Colonic mucosa (tissue), 4 donors: ENCODE measurements at regions not wholly inside any gene's neighbourhood (a gene's known extent, or its start where the extent isn't known, plus 50 kb on each side); places are given as distances from the start of the nearest gene placed in this dataset.

Source experiments
- DNase-seq: peaks from one replicate; pipeline ENCODE4 v3.0.0-alpha.2; 2020
- H3K27ac ChIP-seq: fragments of 200-600 bp; one replicate; pipeline ENCODE4 v1.8.0; 2021
- H3K27me3 ChIP-seq: fragments of 200-600 bp; one replicate; pipeline ENCODE4 v1.8.0; 2021
- H3K36me3 ChIP-seq: fragments of 200-600 bp; one replicate; pipeline ENCODE4 v1.8.0; 2021
- H3K4me1 ChIP-seq: fragments of 200-600 bp; one replicate; pipeline ENCODE4 v1.8.0; 2021; ENCODE audit warnings: mild to moderate bottlenecking
- H3K4me3 ChIP-seq: fragments of 200-600 bp; one replicate; pipeline ENCODE4 v1.8.0; 2021
- H3K9ac ChIP-seq, 2 donors: one replicate each; pipeline ENCODE4 v1.7.0; 2013; ENCODE audit warnings: control low read depth in 2 of 2, low read depth in 2 of 2, low read length in 2 of 2
- H3K9me3 ChIP-seq: fragments of 200-600 bp; one replicate; pipeline ENCODE4 v1.8.0; 2021
- intact Hi-C: fragments of 100-400 bp; cut with DNase I; formaldehyde crosslinking; loops from one replicate; pipeline ENCODE4 v1.14.1; 2022
- TF ChIP-seq, protein P1 (sequence below): fragments of 200-600 bp; IDR thresholded peaks from one replicate; pipeline ENCODE4 v1.8.0; 2022; ENCODE audit warnings: antibody characterized with exemption, mild to moderate bottlenecking
- donor health status: healthy.
- donor health status: DM: no; HTN: no; CAD: no.
- donor health status: DM: no; HTN: no; CAD: no.

DNA sequence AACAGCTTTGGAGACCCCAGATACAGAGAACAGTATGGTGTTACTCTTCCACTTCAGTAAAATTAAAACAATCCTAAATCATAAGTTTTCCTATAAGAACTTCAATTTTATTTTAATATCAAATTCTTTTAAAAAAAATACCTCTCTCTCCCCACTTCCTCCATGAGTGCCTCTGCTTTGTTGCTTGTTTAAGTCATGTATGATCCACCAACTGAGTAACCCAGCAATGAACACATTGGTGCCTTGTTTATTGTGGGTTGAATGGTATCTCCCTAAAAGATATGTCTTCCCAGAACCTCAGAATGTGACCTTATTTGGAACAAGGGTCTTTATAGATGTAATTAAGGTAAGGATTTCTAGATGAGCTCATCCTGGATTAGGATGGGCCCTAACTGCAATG, 143.5 kb upstream of the EGLN3 start:
- Histone ChIP-seq H3K27me3 (no peaks in the 10 kb centered on the region), H3K4me1 (peaks cover 2% of the 10 kb centered on the region), H3K9me3 (no peaks in the 10 kb centered on the region), H3K4me3 (no peak overlapping the region), H3K27ac (no peak overlapping the region), H3K9ac (no peak overlapping the region), H3K36me3 (no peaks in the 10 kb centered on the region)
- intact Hi-C loops = loop anchor here (10.0 kb wide), 1 partner anchor 210 kb away; no protein-coding TSS in a partner anchor
- TF ChIP-seq, protein P1, sequence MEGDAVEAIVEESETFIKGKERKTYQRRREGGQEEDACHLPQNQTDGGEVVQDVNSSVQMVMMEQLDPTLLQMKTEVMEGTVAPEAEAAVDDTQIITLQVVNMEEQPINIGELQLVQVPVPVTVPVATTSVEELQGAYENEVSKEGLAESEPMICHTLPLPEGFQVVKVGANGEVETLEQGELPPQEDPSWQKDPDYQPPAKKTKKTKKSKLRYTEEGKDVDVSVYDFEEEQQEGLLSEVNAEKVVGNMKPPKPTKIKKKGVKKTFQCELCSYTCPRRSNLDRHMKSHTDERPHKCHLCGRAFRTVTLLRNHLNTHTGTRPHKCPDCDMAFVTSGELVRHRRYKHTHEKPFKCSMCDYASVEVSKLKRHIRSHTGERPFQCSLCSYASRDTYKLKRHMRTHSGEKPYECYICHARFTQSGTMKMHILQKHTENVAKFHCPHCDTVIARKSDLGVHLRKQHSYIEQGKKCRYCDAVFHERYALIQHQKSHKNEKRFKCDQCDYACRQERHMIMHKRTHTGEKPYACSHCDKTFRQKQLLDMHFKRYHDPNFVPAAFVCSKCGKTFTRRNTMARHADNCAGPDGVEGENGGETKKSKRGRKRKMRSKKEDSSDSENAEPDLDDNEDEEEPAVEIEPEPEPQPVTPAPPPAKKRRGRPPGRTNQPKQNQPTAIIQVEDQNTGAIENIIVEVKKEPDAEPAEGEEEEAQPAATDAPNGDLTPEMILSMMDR = no peak
- DNase-seq = no peak

DNA sequence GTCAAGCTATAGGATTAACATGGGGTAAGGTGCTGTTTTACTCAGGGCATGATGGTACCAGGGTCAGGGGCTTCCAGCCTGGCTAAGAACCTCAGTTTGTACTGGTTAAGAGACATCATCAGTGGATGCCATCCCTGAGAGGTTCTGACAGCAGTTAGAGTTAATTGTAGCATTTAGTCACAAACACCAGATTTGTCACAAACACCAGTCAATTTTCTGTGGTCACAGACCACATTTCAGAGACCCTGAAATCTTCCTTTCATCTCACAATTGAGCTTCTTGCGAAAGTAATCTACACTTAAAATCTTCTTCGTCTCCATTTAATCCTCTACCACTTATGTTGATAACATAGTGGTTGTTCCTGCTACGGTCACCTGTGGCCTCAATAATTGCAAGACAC, 143.0 kb upstream of the EGLN3 start:
- no peak for DNase-seq
- intact Hi-C loops = loop anchor here (10.0 kb wide), 1 partner anchor 211 kb away; no protein-coding TSS in a partner anchor
- no peaks in the 10 kb centered on the region for H3K27me3 ChIP-seq
- TF ChIP-seq, protein P1 = no peak
- H3K9ac ChIP-seq = no peak overlapping the region
- no peaks in the 10 kb centered on the region for H3K9me3 ChIP-seq
- H3K4me1 ChIP-seq = no peaks in the 10 kb centered on the region
- H3K4me3 ChIP-seq = no peak overlapping the region
- no peaks in the 10 kb centered on the region for H3K36me3 ChIP-seq
- no peak overlapping the region for H3K27ac ChIP-seq

DNA sequence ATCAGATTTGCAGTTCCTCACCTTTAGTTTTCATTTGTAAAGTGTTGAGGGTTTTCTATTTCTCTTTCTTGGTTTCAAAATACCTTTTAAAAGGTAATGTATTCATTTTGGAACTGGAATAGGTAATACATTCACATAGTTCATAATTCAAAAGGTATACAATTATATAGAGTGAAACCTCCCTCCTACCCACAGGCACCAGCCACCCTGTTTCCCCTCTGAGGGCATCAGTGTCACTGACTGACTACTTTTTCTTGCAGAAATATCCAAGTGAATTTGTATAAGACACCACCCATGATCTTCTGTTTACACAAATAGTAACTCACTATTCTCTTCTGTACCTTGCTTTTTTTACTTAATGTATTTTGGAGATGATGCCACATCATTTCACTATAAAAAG, 139.6 kb upstream of the EGLN3 start:
- no peak overlapping the region for H3K4me3 ChIP-seq
- no peaks in the 10 kb centered on the region for H3K4me1 ChIP-seq
- H3K36me3 ChIP-seq = no peaks in the 10 kb centered on the region
- intact Hi-C loops = loop anchor here (10.0 kb wide), 1 partner anchor 214 kb away; no protein-coding TSS in a partner anchor
- no peaks in the 10 kb centered on the region for H3K9me3 ChIP-seq
- H3K27me3 ChIP-seq = no peaks in the 10 kb centered on the region
- TF ChIP-seq, protein P1 = no peak
- no peak overlapping the region for H3K9ac ChIP-seq
- DNase-seq = no peak
- no peak overlapping the region for H3K27ac ChIP-seq

DNA sequence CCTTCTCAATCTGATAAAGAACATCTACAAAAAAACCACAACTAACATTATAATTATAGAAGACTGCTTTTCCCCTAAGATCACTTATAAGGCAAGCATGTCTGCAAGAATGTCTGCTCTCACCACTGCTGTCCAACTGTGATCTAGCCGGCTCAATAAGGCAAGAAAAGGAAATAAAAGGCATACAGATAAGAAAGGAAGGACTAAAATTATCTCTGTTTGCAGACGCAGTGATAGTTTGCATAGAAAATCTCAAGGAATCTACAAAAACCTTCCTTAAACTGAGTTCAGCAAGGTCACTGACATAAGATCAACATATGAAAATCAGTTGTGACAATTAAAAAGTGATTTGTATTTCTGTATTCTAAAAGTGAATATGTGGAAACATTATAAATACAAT, 138.0 kb upstream of the EGLN3 start:
- Histone ChIP-seq H3K9ac (no peak overlapping the region), H3K9me3 (no peaks in the 10 kb centered on the region), H3K36me3 (no peaks in the 10 kb centered on the region), H3K27me3 (no peaks in the 10 kb centered on the region), H3K27ac (no peak overlapping the region), H3K4me3 (no peak overlapping the region), H3K4me1 (no peaks in the 10 kb centered on the region)
- no peak for DNase-seq
- TF ChIP-seq, protein P1 = no peak
- intact Hi-C loops = no loop called here

DNA sequence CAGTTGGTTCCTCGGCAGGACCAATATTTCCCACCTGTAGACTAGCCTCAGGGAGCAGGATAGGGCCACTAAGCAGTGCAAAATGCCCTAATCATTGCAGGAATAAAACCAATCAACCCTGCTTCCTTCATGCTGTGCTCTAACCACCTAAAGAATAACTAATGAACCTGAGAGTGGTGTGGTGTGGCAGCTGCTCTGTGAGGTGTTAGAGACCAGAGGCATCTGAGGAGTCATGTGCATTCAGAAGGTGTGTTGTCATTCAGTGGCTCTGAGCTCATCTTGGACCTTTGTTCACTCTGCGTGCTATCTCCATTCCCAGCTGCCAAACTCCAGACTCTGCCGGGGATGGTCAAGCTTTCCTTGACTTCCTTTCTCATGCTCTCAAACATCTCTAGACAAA, 136.7 kb upstream of the EGLN3 start:
- H3K9me3 ChIP-seq = no peaks in the 10 kb centered on the region
- intact Hi-C loops = no loop called here
- TF ChIP-seq, protein P1 = no peak
- no peak for DNase-seq
- H3K27ac ChIP-seq = no peak overlapping the region
- no peaks in the 10 kb centered on the region for H3K27me3 ChIP-seq
- H3K9ac ChIP-seq = no peak overlapping the region
- H3K4me1 ChIP-seq = no peaks in the 10 kb centered on the region
- no peaks in the 10 kb centered on the region for H3K36me3 ChIP-seq
- H3K4me3 ChIP-seq = no peak overlapping the region
